ENCODE measurements at regions not wholly inside any gene's neighbourhood (a gene's known extent, or its start where the extent isn't known, plus 50 kb on each side); places are given as distances from the start of the nearest gene placed in this dataset.

GRCh38 chr12:67430708-67431335 is 161.7 kb downstream of the CAND1 start:
- WGBS, 2 donors, result 16 to 21% methylated on average over 9 of the region's 9 CpGs
- peaks cover 0 to 49% (median 19%) of the 10 kb centered on the region in 4 donors for H3K4me1 ChIP-seq
- H3K27ac ChIP-seq, result peak overlapping the region; percentile 26 to 80 (median 64)
- no peak overlapping the region for H3K4me3 ChIP-seq
- no peaks in the 10 kb centered on the region for H3K9me3 ChIP-seq
- TF ChIP-seq EP300 (IDR thresholded peaks at IDR 0.05) (peak in 1 of 2 donors; percentile 68), POLR2A (IDR thresholded peaks at IDR 0.05) (no peak)
- TF ChIP-seq, protein P1, sequence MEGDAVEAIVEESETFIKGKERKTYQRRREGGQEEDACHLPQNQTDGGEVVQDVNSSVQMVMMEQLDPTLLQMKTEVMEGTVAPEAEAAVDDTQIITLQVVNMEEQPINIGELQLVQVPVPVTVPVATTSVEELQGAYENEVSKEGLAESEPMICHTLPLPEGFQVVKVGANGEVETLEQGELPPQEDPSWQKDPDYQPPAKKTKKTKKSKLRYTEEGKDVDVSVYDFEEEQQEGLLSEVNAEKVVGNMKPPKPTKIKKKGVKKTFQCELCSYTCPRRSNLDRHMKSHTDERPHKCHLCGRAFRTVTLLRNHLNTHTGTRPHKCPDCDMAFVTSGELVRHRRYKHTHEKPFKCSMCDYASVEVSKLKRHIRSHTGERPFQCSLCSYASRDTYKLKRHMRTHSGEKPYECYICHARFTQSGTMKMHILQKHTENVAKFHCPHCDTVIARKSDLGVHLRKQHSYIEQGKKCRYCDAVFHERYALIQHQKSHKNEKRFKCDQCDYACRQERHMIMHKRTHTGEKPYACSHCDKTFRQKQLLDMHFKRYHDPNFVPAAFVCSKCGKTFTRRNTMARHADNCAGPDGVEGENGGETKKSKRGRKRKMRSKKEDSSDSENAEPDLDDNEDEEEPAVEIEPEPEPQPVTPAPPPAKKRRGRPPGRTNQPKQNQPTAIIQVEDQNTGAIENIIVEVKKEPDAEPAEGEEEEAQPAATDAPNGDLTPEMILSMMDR (IDR thresholded peaks at IDR 0.05), result peak in 3 of 5 experiments; percentile 24 to 41 (median 38)
- no peaks in the 10 kb centered on the region for H3K27me3 ChIP-seq
- no peaks in the 10 kb centered on the region for H3K36me3 ChIP-seq
- peak; percentile 41 to 68 for DNase-seq (ENCODE audit: low spot score in 2 of 2)

- Histone ChIP-seq H3K4me3 (no peak overlapping the region), H3K9me3 (no peaks in the 10 kb centered on the region), H3K27ac (peak overlapping the region; percentile 26 to 80 (median 64)), H3K36me3 (no peaks in the 10 kb centered on the region), H3K4me1 (peaks cover 0 to 46% (median 19%) of the 10 kb centered on the region in 4 donors), H3K27me3 (no peaks in the 10 kb centered on the region)
- TF ChIP-seq EP300 (IDR thresholded peaks at IDR 0.05) (no peak), POLR2A (IDR thresholded peaks at IDR 0.05) (no peak)
- no peak for DNase-seq (ENCODE audit: low spot score in 2 of 2)
- 46 to 56% methylated on average over 6 of the region's 6 CpGs for WGBS, 2 donors
Measured at GRCh38 chr12:67431411-67432020, 162.4 kb downstream of the CAND1 start.

DNA sequence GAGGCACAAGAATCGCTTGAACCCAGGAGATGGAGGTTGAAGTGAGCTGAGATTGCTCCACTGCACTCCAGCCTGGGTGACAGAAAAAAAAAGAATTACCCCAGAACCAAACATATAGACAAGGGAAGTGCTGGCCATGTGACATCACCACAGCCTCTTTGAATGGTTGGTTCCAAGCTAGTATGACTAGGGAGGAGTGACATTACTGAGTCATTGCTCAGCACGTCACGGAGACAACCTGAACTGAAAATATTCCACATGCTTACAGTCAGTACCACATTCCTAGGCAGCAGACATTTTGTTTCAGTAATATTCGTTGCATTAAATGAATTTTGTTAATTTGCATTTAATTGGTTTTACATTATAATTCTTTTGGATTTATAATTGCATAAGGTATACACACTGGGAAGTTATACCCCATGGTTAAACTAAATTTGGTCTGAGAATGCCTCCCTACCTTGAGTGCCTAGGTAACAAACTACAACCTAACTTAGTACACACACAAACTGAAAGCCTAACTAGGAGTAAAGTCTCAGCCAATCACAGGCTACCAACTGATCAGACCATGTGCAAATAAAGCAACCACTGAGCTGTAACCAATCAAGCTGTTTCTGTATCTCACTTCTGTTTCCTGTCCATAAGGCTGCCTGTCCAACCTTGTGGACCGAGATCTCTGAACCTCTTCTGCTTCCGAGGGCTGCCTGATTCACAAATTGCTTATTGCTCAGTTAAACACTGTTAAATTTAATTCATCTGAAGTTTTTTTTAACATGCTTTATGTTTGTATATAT is 164.4 kb downstream of the CAND1 start:
- 82 to 91% methylated on average over 6 of the region's 6 CpGs for WGBS, 2 donors
- TF ChIP-seq EP300 (IDR thresholded peaks at IDR 0.05) (no peak), POLR2A (IDR thresholded peaks at IDR 0.05) (no peak)
- TF ChIP-seq, protein P1 (IDR thresholded peaks at IDR 0.05), result no peak
- no peak overlapping the region for H3K4me3 ChIP-seq
- H3K4me1 ChIP-seq, result peaks cover 0 to 46% (median 19%) of the 10 kb centered on the region in 4 donors
- no peaks in the 10 kb centered on the region for H3K9me3 ChIP-seq
- peak overlapping the region in 3 of 4 donors; percentile 5 to 87 (median 71) for H3K27ac ChIP-seq
- H3K27me3 ChIP-seq, result no peaks in the 10 kb centered on the region
- no peaks in the 10 kb centered on the region for H3K36me3 ChIP-seq
- no peak for DNase-seq (ENCODE audit: low spot score in 2 of 2)

DNA sequence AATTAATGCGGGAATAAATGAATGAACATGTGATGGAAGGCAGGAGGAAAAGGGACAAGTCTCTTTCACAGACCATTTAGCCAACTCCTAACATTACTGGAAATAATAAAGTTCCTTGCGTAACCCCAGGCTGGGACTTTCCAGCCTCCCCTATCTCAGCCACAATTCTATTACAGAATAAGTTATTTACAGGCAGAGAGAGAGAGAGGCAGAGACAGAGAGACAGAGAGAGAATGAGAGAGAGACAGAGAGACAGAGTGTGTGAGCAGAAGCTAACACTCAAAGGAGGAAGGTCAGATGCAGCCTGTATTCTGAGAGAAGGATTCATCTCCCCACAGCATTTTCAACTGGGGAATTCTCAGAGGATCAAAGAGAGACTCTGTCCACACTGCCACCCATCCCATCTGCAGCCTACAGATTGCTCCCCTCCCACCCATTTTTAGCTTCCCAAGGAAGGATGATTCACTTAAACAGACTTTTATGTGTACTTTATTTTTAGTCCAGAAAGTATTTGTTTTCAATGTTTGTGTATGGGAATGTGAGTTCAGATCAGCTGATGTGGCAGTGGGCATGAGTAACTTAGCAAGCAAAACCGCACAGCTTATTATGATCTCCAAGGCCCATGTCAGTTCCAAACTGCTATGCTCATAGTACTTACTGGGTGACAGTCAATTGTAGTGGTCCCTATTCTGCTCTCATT is 165.7 kb downstream of the CAND1 start:
- no peak overlapping the region for H3K4me3 ChIP-seq
- WGBS, 2 donors, result 28 to 48% methylated on average over 3 of the region's 3 CpGs
- peak overlapping the region in 3 of 4 donors; percentile 20 to 87 (median 71) for H3K27ac ChIP-seq
- no peaks in the 10 kb centered on the region for H3K36me3 ChIP-seq
- no peaks in the 10 kb centered on the region for H3K9me3 ChIP-seq
- peak in 1 of 2 donors; percentile 22 for TF ChIP-seq EP300 (IDR thresholded peaks at IDR 0.05)
- TF ChIP-seq, protein P1 (IDR thresholded peaks at IDR 0.05), result no peak
- no peaks in the 10 kb centered on the region for H3K27me3 ChIP-seq
- H3K4me1 ChIP-seq, result peaks cover 0 to 45% (median 19%) of the 10 kb centered on the region in 4 donors
- peak in 1 of 2 donors; percentile 28 for DNase-seq (ENCODE audit: low spot score in 2 of 2)

DNA sequence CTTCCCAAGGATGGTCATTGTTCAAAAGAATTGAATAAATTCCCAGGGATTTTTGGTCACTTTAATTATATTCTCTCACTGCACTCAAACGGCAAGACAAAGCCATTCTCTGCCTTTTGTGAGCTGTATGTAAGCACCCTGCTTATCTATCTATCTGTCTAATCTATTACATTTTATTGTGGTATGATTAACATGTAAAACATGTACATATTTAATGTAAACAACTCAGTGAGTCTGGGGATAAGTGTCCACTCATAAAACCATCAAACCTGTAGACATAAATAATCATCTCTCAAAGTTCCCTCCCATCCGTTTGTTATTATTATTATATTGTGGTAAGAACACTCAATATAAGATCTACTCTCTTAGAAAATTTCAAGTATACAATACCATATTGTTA is 167.1 kb downstream of the CAND1 start:
- H3K36me3 ChIP-seq, result no peaks in the 10 kb centered on the region
- no peak overlapping the region for H3K4me3 ChIP-seq
- H3K9me3 ChIP-seq, result no peaks in the 10 kb centered on the region
- H3K27ac ChIP-seq, result peak overlapping the region in 1 of 4 donors; percentile 87
- 47 to 48% methylated on average over 2 of the region's 2 CpGs for WGBS, 2 donors
- H3K27me3 ChIP-seq, result no peaks in the 10 kb centered on the region
- H3K4me1 ChIP-seq, result peaks cover 0 to 31% (median 14%) of the 10 kb centered on the region in 4 donors
- no peak for DNase-seq (ENCODE audit: low spot score in 2 of 2)
- no peak for TF ChIP-seq EP300 (IDR thresholded peaks at IDR 0.05)
- TF ChIP-seq POLR2A (IDR thresholded peaks at IDR 0.05), result no peak
- TF ChIP-seq, protein P1 (IDR thresholded peaks at IDR 0.05), result no peak

Measured in tibial nerve (tissue), 4 donors.